IPS-11a (cell line): ENCODE measurements at regions not wholly inside any gene's neighbourhood (a gene's known extent, or its start where the extent isn't known, plus 50 kb on each side); places are given as distances from the start of the nearest gene placed in this dataset.
"Not testable (repeated sequence)": the region's sequence is repeated elsewhere in the genome, so short reads cannot be mapped to it uniquely, and the experiment has no call there.

ENCODE experiments used
- H3K4me3 ChIP-seq: one replicate; pipeline ENCODE4 v1.5.1; 2013; ENCODE audit warnings: low read depth, low read length, control low read depth

GRCh38 chr20:53776858-53777257 is 183.2 kb upstream of the ZNF217 start:
- H3K4me3 ChIP-seq, result no peak overlapping the region

- no peak overlapping the region for H3K4me3 ChIP-seq
Observed at GRCh38 chr20:53774461-53775203, 181.0 kb upstream of the ZNF217 start.

DNA sequence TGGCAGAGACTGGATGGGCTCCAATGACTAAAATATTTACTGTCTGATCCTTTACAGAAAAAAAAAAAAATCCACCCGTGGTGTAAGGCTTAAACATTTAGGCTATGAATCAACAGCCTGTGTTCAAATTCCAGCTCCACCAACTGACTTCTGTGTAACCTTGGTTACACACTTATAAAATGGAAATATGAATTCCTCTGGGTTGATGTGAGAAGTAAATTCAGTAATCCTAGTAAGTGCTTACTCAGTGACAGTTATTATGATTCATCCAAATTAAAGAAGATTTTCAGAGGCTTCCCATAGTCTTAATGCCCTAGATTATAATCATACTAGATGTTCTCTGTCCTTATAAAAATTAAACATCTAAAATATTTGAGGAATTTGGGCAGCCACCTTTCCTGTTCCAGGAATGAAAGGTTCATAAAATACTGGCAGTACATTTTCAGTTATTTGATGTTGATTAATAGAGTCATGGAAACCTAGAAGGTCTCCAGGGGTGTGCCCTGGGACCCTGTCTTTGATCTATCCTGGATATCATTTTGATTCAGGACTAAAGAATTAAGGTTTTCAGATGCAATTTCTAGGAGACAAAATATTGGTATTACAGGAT is 180.3 kb upstream of the ZNF217 start:
- H3K4me3 ChIP-seq, result no peak overlapping the region

DNA sequence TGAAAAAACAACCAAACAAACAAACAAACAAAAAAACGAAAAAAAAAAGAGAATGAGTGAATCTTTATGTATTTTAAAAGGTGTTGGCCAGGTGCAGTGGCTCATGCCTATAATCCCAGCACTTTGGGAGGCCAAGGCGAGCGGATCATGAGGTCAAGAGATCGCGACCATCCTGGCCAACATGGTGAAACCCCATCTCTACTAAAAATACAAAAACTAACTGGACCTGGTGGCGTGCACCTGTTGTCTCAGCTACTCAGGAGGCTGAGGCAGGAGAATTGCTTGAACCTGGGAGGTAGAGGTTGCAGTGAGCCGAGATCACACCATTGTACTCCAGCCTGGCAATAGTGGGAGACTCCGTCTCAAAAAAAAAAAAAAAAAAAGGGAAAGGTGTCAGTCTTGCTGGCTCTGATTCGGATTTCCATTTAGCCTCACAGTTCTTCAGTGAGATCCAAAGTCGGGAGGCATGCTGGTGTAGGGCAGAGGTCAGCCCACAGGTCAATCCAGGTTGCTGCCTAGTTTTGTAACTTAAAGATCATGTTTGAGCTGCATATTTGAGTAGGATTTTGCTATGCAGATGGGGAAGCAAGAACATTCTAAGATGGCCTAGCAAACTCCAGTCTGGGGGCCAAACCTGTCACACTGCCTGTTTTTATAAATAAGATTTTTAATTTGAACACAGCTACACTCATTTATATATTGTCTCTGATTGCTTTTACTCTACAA is 179.6 kb upstream of the ZNF217 start:
- H3K4me3 ChIP-seq, result not testable (repeated sequence)

- no peak overlapping the region for H3K4me3 ChIP-seq
Observed at GRCh38 chr20:53769041-53769440, 175.4 kb upstream of the ZNF217 start.

- H3K4me3 ChIP-seq, result no peak overlapping the region
Observed at GRCh38 chr20:53768329-53768728, 174.7 kb upstream of the ZNF217 start.

- no peak overlapping the region for H3K4me3 ChIP-seq
Observed at GRCh38 chr20:53767206-53767930, 173.7 kb upstream of the ZNF217 start.

GRCh38 chr20:53764415-53764800 is 170.8 kb upstream of the ZNF217 start:
- no peak overlapping the region for H3K4me3 ChIP-seq

DNA sequence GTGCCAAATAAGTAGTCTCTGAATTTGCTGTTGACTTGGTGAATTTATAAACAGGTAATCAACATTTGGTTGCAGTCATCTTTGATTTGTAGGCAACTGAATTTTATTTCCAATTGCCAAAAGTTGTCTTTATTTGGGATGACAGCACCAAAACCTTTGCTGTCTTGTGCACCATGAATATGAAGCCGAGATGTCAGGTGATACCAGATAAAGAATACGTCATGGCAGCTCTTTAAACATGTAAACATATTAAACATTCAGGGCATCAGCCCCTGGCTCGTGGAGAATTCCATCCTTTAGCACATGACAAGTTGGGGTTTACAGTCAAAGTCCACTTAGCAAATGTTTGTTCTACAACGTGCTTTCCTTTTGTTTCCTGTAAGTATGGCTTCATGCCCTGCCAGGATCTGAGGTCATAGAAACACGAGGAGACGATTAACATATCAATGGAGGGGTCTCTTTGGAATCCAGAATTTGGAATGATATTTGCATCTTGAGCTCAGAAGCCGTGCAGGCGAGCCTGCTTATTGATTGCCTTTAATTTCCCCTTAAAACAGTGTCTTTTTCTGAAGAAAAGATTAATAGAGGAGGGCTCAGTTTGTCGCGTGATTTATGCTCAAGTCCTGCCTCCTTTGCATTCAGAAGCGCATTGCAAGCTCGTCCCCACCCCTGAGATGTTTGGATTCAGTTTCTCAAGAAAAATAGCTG is 170.2 kb upstream of the ZNF217 start:
- no peak overlapping the region for H3K4me3 ChIP-seq

- not testable (repeated sequence) for H3K4me3 ChIP-seq
Observed at GRCh38 chr20:53762423-53762798, 168.8 kb upstream of the ZNF217 start.

- no peak overlapping the region for H3K4me3 ChIP-seq
Observed at GRCh38 chr20:53760025-53760441, 166.4 kb upstream of the ZNF217 start.

DNA sequence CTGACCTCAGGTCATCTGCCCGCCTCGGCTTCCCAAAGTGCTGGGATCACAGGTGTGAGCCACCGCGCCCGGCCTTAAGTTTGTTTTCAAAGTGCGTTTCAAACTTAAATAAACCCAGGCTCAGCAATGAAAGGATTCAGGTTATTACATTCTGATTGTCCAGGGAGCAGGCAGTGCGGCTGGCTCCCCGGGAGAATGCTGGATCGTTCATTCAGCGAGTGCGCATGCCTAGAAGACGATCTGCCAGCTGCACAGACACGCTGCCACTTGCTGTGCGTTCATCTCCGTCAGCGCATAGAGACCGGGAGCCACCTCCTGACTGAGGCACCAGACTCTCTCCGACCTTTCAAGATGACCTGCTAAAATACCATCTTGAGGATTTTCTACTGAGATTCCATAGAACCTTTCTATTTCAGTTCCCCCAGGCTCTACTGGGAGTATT is 163.9 kb upstream of the ZNF217 start:
- H3K4me3 ChIP-seq, result no peak overlapping the region

- no peak overlapping the region for H3K4me3 ChIP-seq
Observed at GRCh38 chr20:53755733-53756531, 162.3 kb upstream of the ZNF217 start.

DNA sequence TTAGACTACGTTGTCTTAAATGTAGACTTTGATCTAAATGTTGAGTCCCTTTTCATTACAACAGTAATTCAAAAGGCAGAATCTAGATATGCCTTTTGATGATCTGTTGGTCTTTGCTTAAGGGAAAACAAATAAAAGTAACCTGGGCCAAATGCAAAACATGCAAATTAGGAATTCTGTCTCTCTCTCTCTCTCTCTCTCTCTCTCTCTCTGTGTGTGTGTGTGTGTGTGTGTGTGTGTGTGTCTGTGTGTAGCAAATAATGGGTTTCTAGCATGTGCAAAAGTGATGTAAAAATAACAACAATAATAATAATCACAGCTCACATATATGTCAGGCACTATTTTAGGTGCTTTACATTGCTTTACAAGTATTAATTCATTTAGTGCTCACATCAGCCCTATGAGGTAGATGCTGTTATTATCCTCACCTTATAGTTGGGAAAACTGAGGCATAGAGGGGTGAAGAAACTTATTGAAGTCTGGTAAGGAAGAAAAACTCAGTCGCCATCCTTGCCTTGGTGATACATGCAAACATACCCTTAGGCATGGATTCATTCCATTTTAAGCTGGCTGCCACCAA is 160.3 kb upstream of the ZNF217 start:
- H3K4me3 ChIP-seq, result no peak overlapping the region

DNA sequence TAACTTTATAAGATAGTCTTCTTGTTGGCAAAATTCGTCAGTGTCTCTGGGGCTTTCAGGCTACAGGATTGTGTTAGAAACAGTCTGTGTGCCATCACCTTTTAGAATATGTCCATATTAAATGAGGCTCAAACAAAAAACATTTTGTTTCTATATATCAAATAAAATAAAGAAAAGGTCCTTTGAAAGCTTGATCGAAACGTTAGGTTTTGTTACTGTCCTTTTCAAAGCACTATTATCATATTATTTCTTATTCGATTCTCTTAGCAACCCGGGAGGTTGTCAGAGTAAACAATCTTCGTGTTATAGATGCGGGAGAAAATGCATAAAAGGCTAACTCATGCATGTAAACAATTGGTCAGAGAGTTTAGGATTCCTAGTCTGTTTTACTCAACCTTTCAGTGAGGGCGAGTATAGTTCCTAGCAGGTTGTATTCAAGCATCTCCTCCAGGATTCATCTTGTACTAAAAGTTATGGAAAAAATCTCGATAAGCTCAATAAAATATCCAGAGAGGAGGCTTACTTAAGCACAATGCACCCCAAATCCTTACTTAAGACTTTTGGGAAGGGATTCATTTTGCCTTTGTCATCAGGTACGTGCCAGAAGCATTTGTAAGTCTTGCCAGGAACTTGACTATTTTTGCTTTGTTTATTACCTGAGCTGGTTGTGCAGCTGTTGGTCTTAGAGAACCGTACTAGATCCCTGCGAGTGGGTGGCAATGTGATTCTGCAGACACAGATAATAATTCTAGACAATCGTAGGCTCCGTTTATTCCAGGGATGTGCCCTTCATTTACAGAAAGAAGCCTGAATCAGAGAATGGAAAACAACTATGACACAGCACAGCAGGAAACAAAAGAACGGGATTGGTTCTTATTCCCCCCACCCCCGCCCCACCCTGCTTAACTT is 159.6 kb upstream of the ZNF217 start:
- H3K4me3 ChIP-seq, result no peak overlapping the region

- no peak overlapping the region for H3K4me3 ChIP-seq
Observed at GRCh38 chr20:53752583-53752970, 158.9 kb upstream of the ZNF217 start.

DNA sequence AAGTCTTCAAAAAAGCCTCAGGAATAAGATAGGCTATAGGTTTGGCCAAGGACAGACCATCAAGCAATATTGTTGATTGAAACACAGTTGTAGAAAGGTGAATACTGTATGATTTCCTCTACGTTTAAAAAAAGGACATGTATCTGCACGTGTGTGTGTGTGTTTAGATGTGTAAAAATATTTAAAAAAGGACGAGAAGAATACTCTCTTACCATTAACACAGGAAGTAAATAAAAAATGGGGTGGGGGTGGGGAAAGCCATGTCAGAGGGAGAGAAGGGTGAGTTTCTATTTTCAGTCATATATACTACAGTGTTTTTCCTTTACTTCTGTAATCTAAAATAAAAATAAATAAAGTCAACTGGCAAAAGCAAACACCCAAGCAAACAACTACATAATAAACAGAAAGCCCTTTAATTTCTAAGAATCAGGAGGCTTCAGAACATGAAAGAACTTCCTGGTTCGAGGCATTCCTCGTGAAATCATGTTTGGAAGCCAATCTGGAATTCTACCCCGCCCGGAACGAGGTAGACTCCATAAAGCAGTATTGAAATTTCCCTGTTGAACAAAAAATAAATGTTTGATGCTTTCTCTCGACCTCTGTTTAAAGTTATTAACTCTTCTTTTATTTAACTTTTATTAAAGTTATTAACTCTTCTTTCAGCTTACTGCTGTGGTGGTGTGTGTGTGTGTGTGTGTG is 158.1 kb upstream of the ZNF217 start:
- no peak overlapping the region for H3K4me3 ChIP-seq
